ENCODE measurements at regions not wholly inside any gene's neighbourhood (a gene's known extent, or its start where the extent isn't known, plus 50 kb on each side); places are given as distances from the start of the nearest gene placed in this dataset.
"Not testable (repeated sequence)": the region's sequence is repeated elsewhere in the genome, so short reads cannot be mapped to it uniquely, and the experiment has no call there.

- TF ChIP-seq POLR2A, CTCF (IDR thresholded peaks at IDR 0.05): not testable (repeated sequence)
These were observed 156.6 kb upstream of the TBL1XR1 start for GRCh38 chr3:177353879-177354278.

All from testis (tissue), 2 donors.